ENCODE measurements at regions not wholly inside any gene's neighbourhood (a gene's known extent, or its start where the extent isn't known, plus 50 kb on each side); places are given as distances from the start of the nearest gene placed in this dataset.

- no peak for ATAC-seq
Measured at GRCh38 chr2:120785228-120785966, 49.7 kb downstream of the GLI2 start.

DNA sequence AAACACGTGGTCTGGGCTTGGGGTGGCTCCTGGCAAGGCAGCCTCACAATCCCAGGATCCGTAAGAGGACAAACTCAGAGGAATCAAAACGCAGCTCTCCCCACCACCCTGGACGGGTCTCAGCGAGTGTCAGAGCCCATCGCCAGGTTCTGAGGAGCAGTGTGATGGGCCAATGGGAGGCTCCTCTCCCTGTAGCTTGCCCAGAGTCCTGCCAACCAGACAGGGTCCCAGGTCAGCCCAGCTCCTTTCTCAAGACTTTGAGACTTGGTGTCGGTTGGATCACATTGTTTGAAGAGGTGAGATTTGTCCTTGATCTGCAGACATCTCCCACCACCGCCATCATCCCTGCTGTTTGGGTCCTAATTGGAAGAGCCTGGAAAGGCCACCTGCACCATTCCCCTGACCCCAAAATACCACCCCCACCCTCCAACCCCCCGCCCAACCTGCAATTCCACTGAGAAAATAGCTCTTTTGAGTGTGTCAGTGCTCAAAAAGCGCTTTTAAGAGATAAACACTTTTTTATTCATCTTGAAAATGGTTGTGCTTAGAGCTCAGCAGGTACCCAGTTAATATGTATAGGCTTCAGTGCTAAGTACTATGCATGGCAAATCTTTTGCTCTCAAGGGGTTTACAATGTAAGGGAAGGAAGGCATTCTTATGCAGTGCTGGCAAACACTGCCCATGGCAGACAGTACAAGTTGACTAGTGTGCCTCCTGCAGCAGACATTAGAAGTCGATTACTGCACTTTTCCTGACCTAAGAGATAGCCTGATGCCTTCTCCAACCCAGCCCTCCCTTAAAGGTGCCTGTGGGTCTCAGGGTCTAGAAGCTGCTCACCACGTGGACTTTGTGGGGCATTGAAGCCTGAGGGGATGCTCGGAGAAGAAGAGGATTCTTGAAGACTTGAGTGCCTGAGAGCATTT, 50.6 kb downstream of the GLI2 start:
- no peak for ATAC-seq

DNA sequence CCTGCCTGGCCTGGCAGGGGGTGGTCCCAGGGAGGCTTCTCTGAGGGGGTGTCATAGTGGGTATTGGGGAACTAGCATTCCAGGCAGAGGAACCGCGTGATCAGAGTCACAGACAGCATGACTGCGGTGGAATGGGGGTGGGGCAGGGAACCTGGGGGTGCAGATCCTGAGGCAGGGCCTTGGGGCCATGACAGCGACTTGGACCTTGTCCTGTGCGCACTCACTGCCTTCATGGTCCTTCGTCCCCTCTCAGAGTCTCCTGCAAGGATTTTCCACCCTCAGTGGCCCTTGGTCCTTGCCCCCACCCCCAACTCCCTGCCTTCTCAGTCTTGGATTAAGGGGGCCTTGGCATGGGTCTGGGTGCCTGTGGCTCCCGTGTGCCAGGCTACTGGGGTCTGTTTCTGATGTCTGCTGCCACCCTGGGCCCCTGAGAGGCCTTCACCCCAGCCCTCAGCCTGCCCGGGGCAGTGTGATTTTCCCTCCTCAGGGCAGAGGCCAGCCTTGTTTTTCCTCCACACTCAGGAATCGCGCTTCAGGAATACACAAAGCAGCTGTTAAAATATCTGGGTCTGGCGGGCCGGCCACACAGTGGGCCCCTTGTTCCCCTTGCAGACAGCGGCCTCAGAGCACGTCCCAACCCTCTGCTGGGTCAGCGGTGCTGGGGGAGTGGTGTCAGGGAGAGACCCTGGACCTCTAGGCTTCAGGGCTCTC, 51.6 kb downstream of the GLI2 start:
- ATAC-seq = no peak

GRCh38 chr2:120787822-120788700, 52.4 kb downstream of the GLI2 start:
- no peak for ATAC-seq

DNA sequence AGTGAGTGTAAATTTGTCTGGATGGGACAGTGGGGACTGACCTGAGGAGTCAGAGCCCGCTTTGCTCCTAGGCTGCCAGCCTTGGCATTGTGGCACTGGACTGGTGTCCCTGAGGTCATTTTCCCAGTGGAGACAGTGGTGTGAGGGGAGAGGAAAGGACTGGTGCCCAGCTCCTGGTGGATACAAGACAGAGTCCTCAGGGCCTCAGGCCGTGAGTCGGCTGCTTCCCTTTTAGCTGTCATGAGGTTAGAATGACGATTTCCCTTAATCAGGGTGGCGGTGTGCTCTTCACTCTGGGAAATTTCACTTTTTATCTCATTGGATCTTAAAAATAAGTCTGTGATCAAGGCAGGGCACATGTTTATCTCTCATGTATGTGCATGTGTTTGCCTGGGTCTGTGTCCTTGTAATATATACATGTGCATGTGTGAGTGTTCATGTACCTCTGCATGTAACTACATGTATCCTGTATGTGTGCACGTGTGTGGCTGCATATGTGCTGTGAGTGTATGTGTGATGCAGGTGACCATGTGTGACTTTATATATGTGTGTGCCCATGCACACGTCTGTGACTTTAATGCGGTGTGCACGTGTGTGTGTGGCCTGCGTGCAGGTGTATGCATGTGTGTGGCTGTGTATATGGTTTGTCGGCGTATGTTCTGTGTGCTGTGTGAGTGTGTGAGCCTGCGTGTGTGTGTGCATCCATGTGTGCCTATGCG, 55.7 kb downstream of the GLI2 start:
- no peak for ATAC-seq

DNA sequence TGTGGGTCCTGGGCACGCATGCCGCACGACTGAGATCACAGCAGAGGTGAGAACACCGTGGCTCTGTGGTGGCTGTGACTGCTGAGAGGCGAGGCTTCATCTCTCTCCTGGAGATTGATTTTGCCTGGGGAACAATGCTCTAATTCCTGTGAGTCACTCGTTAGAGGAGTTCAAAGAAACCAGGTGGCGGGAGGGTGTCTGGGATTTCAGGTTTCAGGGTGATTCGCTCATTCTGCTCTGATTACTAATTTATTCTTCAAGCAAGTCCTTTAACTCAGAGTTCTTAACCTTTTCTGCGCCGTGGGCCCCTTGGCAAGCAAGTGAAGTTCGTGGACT, 56.3 kb downstream of the GLI2 start:
- no peak for ATAC-seq

GRCh38 chr2:120793682-120794403, 58.2 kb downstream of the GLI2 start:
- ATAC-seq = no peak

DNA sequence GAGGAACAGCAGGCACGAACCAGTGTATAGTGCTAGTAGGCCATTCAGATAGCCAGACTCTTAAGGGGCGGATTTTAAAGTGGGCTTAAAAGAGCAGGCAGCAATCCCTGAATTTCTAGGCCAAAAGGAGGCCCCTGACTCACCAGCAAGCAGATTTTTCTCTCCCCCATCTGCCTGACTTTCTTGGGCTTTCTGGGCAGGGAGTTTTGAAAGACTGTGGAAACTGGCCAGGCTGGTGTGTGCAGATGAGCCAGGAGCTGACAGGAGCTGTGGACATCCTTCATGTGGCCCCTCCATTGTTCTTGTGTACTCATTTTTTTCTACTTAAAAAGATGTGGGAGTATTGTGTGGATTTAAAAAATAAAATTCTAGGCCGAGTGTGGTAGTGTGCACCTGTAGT, 59.0 kb downstream of the GLI2 start:
- ATAC-seq = no peak

DNA sequence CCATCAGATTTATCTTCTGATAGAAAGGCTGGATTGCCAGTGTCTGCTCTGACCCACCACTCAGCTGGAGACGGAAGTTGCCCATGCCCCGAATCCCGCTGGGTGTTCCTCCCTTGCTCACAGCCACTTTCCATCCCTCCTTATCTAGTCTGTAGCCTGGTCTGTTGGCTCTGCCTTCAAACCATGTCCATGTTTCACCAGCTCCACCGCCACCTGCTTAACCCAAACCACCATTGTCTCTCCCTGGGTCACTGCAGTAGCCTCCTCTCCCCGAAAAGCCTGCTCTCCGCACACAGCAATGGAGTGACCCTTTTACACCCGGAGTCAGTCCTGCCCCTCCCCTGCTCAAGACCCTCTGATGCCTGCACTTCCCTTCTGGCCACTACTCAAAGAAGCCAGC, 60.4 kb downstream of the GLI2 start:
- ATAC-seq = no peak

DNA sequence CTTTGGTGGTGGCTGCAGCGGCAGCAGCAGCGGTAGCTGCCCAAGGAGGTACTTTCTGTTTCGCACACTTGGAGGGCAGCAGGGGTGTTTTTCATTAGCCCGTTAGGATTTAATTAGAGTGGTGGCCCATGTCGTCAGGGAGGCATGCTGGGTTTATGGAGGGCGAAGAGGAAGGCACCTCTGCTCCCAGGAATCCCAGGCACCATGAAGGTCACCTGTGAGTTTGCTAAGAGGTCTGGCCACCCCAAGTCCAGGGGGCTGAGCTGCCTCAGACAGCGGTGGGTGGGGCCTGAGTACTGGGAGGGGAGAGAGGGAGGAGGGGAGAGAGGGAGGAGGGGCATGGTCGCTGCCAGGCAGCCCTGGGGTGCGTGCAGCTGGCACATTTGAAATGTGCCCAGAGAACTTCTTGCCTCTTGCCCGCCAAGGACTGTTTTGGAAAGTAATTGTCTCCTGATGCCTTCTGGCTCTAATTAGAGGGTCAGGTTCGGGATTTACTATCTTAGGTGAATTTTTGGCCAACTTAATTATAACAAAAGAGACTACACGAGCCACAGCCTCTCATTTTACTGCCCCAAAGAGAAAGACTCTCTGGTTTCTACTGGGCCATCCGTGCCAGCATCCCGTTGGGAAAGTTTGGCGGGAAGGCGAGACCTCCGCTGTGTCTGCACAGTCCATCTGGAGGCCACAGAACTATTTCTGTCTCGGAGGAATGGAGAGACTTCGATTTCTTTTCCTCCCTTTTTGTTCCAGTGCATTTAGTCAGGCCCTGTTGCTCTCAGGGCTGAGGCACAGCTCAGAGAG, 62.0 kb downstream of the GLI2 start:
- no peak for ATAC-seq

- no peak for ATAC-seq
Measured at GRCh38 chr2:120798567-120799247, 63.0 kb downstream of the GLI2 start.

DNA sequence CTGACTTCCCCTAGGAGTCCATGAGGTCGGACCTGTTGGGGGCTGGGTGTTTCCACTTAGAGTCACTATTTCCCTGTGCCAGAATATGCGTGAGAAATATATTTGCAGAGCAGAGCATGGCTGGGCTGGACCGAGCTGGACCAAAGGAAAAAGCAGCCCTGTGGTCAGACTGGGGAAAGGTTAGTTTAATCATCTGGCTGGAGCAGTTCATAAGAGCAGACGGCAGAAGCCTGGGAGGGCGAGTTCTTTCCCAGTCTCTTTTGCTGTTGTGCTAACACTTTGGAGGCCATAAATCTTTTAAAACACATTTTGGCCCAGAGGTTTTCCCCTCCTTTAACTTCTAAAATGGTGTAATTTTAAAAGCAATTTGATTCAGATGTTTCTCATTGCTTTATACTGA, 66.5 kb downstream of the GLI2 start:
- no peak for ATAC-seq

GRCh38 chr2:120802867-120803484, 67.3 kb downstream of the GLI2 start:
- no peak for ATAC-seq

GRCh38 chr2:120803764-120804335, 68.2 kb downstream of the GLI2 start:
- ATAC-seq = no peak

DNA sequence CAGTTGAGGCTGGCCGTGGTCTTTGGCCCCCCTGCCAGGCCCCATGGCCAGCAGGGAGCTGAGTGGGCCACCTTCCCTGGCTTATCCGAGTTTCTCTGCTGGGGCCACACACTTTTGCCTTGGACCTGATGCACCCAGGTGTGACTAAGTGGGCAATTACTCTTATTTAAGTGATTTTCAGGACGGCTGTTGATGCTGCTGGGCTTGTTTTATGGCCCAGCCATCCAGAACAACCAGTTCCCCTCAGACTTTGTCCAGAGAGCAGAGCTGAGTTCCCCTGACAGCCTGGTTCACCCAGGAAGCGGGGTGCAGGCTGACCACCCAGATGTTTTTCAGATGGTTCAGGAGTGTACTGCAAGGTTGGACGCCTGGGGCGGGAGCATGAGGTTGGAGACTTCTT, 68.8 kb downstream of the GLI2 start:
- ATAC-seq = no peak

GRCh38 chr2:120805011-120805410, 69.3 kb downstream of the GLI2 start:
- ATAC-seq = no peak

DNA sequence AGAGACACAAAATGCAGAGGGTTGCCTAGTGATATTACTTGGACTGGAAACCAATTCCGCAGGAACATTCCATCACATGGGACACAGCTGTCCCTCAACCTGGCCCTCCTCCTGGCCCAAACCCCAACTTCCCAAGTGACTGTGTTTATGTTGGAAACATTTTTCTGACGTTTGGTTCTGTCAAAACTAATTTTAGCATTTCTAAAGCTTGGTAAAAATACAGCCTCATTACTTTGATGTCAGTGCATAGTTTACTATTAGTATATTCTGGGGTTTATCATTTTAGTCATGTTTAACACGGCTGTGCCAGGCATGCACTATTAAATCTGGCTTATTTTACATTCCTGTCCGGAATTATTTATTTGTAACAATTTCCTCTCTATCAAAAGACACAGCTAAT, 69.9 kb downstream of the GLI2 start:
- ATAC-seq = no peak

- ATAC-seq = no peak
Measured at GRCh38 chr2:120807751-120808150, 72.1 kb downstream of the GLI2 start.

- ATAC-seq = no peak
Measured at GRCh38 chr2:120809151-120809550, 73.5 kb downstream of the GLI2 start.
